Neural progenitor cell (in vitro differentiated cells): ENCODE measurements at regions not wholly inside any gene's neighbourhood (a gene's known extent, or its start where the extent isn't known, plus 50 kb on each side); places are given as distances from the start of the nearest gene placed in this dataset.
"Not testable (repeated sequence)": the region's sequence is repeated elsewhere in the genome, so short reads cannot be mapped to it uniquely, and the experiment has no call there.

ENCODE experiments used
- EZH2 ChIP-seq: fragments of 200-600 bp; sonication (generic); IDR thresholded peaks from 2 replicates; pipeline ENCODE4 v1.6.1; 2017; ENCODE audit warnings: antibody characterized with exemption, mild to moderate bottlenecking, moderate library complexity
- EZH2phosphoT487 ChIP-seq: fragments of 200-600 bp; sonication (generic); IDR thresholded peaks from 2 replicates; pipeline ENCODE4 v1.6.1; 2017; ENCODE audit warnings: antibody characterized with exemption
- TF ChIP-seq, protein P1 (sequence below): fragments of 200-600 bp; sonication (generic); IDR thresholded peaks from 2 replicates; pipeline ENCODE4 v1.5.1; 2017; ENCODE audit warnings: antibody characterized with exemption, mild to moderate bottlenecking

GRCh38 chr4:9544851-9545250, 100.6 kb downstream of the DEFB131A start:
- TF ChIP-seq, protein P1, sequence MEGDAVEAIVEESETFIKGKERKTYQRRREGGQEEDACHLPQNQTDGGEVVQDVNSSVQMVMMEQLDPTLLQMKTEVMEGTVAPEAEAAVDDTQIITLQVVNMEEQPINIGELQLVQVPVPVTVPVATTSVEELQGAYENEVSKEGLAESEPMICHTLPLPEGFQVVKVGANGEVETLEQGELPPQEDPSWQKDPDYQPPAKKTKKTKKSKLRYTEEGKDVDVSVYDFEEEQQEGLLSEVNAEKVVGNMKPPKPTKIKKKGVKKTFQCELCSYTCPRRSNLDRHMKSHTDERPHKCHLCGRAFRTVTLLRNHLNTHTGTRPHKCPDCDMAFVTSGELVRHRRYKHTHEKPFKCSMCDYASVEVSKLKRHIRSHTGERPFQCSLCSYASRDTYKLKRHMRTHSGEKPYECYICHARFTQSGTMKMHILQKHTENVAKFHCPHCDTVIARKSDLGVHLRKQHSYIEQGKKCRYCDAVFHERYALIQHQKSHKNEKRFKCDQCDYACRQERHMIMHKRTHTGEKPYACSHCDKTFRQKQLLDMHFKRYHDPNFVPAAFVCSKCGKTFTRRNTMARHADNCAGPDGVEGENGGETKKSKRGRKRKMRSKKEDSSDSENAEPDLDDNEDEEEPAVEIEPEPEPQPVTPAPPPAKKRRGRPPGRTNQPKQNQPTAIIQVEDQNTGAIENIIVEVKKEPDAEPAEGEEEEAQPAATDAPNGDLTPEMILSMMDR, result not testable (repeated sequence)
- TF ChIP-seq EZH2, EZH2phosphoT487: not testable (repeated sequence)
